ENCODE measurements at regions not wholly inside any gene's neighbourhood (a gene's known extent, or its start where the extent isn't known, plus 50 kb on each side); places are given as distances from the start of the nearest gene placed in this dataset.

- TF ChIP-seq SREBF1 (IDR thresholded peaks at IDR 0.05; ENCODE audit: borderline replicate concordance, low read depth, low read length): no peak
- no peak for TF ChIP-seq ZSCAN29 (IDR thresholded peaks at IDR 0.05)
- no peak for TF ChIP-seq ATF6 (CRISPR knock-in tag; IDR thresholded peaks at IDR 0.05)
- TF ChIP-seq BRF2 (IDR thresholded peaks at IDR 0.05; ENCODE audit: borderline replicate concordance, insufficient read depth, insufficient read length): no peak
- no peak for TF ChIP-seq CHCHD3 (CRISPR knock-in tag; IDR thresholded peaks at IDR 0.05)
- TF ChIP-seq ATF2 (CRISPR knock-in tag; IDR thresholded peaks at IDR 0.05): no peak
- no peak for TF ChIP-seq SMARCA5 (IDR thresholded peaks at IDR 0.05)
- no peak for TF ChIP-seq ZNF133 (CRISPR knock-in tag; IDR thresholded peaks at IDR 0.05)
- peak; percentile 97 for TF ChIP-seq NBN (IDR thresholded peaks at IDR 0.05; ENCODE audit: low read depth)
- no peak; the same call in 1 of the 2 replicates for TF ChIP-seq ZNF324 (CRISPR knock-in tag; IDR thresholded peaks at IDR 0.05)
- no peak for TF ChIP-seq DIDO1 (tag; IDR thresholded peaks at IDR 0.05; ENCODE audit: low read depth)
- TF ChIP-seq CHD1 (IDR thresholded peaks at IDR 0.05; ENCODE audit: low read length): no peak
- no peak for TF ChIP-seq ZNF75A (CRISPR knock-in tag; IDR thresholded peaks at IDR 0.05)
- TF ChIP-seq ZMIZ1 (IDR thresholded peaks at IDR 0.05; ENCODE audit: low read depth in 2 of 2, low read length in 2 of 2): peak in 1 of 2 experiments; percentile 90; a peak in 2 of 4 replicates
- TF ChIP-seq RBM17 (IDR thresholded peaks at IDR 0.05; ENCODE audit: borderline replicate concordance, low read depth, low read length): no peak
- no peak for TF ChIP-seq FOS (IDR thresholded peaks at IDR 0.05; ENCODE audit: extremely low read depth, insufficient read length)
- TF ChIP-seq RHOXF2B (CRISPR knock-in tag; conservative IDR thresholded peaks at IDR 0.05): no peak
- TF ChIP-seq ZFP36 (IDR thresholded peaks at IDR 0.05; ENCODE audit: low read depth, low read length, partially characterized antibody): peak; percentile 12
- TF ChIP-seq PHF20 (IDR thresholded peaks at IDR 0.05; ENCODE audit: partially characterized antibody): peak; percentile 57
- TF ChIP-seq ID3 (CRISPR knock-in tag; IDR thresholded peaks at IDR 0.05): no peak
- peak; percentile 89 for TF ChIP-seq ID3 (tag; IDR thresholded peaks at IDR 0.05)
Observed at GRCh38 chr11:62025487-62026105, 58.2 kb upstream of the FTH1 start (continued).
